Ovary (tissue), 7 donors: ENCODE measurements at regions not wholly inside any gene's neighbourhood (a gene's known extent, or its start where the extent isn't known, plus 50 kb on each side); places are given as distances from the start of the nearest gene placed in this dataset.

Experiments
- DNase-seq, 5 donors: peaks; one replicate each; pipeline ENCODE4 v3.0.0-alpha.2; 2019 to 2020
- H3K27ac ChIP-seq, 2 donors: fragments of 200-600 bp; one replicate each; pipeline versions ENCODE4 v1.5.1 to v1.8.0; 2019 to 2022
- H3K27me3 ChIP-seq: fragments of 200-600 bp; one replicate; pipeline ENCODE4 v1.8.0; 2022
- H3K36me3 ChIP-seq: fragments of 200-600 bp; sonication (generic); one replicate; pipeline ENCODE4 v1.5.1; 2019
- H3K4me1 ChIP-seq: one replicate; pipeline ENCODE4 v1.8.1; 2013; ENCODE audit warnings: mild to moderate bottlenecking, moderate library complexity; ENCODE audit not compliant: insufficient read depth
- H3K4me3 ChIP-seq: fragments of 200-600 bp; sonication (generic); one replicate; pipeline ENCODE4 v1.5.1; 2017
- H3K9me3 ChIP-seq, 2 donors: fragments of 200-600 bp in 1 of 2; sonication (generic) in 1 of 2; one replicate each; pipeline versions ENCODE4 v1.5.1 to v1.8.1; 2013 to 2019; ENCODE audit warnings: mild to moderate bottlenecking in 1 of 2, moderate library complexity in 1 of 2
- CTCF ChIP-seq, 3 donors: fragments of 450-650 bp in 2 of 3; fragments of 200-600 bp in 1 of 3; IDR thresholded peaks; one replicate each; pipeline versions ENCODE4 v1.5.1 to v1.8.0; 2016 to 2022; ENCODE audit warnings: antibody characterized with exemption in 3 of 3, mild to moderate bottlenecking in 1 of 3
- EP300 ChIP-seq: sonication (generic); formaldehyde crosslinking; IDR thresholded peaks from one replicate; pipeline ENCODE4 v1.6.1; 2017; ENCODE audit warnings: antibody characterized with exemption
- POLR2A ChIP-seq: fragments of 450-650 bp; IDR thresholded peaks from one replicate; pipeline ENCODE4 v1.6.1; 2017; ENCODE audit warnings: antibody characterized with exemption, mild to moderate bottlenecking, moderate library complexity
- WGBS, 3 donors: extraction: QIAGEN DNeasy Blood & Tissue Kit in 1 of 3; methylation state at CpG; one replicate each; pipeline versions ENCODE4 v1.1.5 to v1.1.7; 2013 to 2017; 5-methylcytosine and 5-hydroxymethylcytosine counted together
- intact Hi-C, 4 donors: fragments of 100-400 bp; cut with DNase I; formaldehyde crosslinking; loops; one replicate each; pipeline versions ENCODE4 v1.11.0 to v1.15.1; 2022 to 2023
- donor health status: DM: no; HTN: no; CAD: no; lungs with moderate emphysema.
- donor health status: DM: no; HTN: no; CAD: no.
- donor health status: Bipolar disorder and iron deficiency.
- donor health status: DM: no; HTN: no; CAD: no.
- donor health status: DM: yes; HTN: yes; CAD: no.

GRCh38 chr9:124099860-124100259 lies 88.3 kb downstream of the LHX2 start:
- Histone ChIP-seq H3K36me3 (no peaks in the 10 kb centered on the region), H3K4me3 (no peak overlapping the region), H3K27me3 (no peaks in the 10 kb centered on the region), H3K9me3 (no peaks in the 10 kb centered on the region), H3K4me1 (no peaks in the 10 kb centered on the region), H3K27ac (no peak overlapping the region)
- WGBS, 3 donors, result 83 to 88% (median 84%) methylated on average over 6 of the region's 6 CpGs
- DNase-seq, result no peak
- intact Hi-C loops, result no loop called here
- no peak for TF ChIP-seq CTCF (IDR thresholded peaks at IDR 0.05)
- no peak for TF ChIP-seq EP300
- no peak for TF ChIP-seq POLR2A

- no peak for TF ChIP-seq POLR2A
- TF ChIP-seq EP300, result no peak
- TF ChIP-seq CTCF (IDR thresholded peaks at IDR 0.05), result no peak
These were observed 89.8 kb downstream of the LHX2 start for GRCh38 chr9:124101215-124101968.

GRCh38 chr9:124101969-124102345 lies 90.4 kb downstream of the LHX2 start:
- Histone ChIP-seq H3K4me3 (no peak overlapping the region), H3K27ac (no peak overlapping the region), H3K9me3 (no peaks in the 10 kb centered on the region), H3K27me3 (no peaks in the 10 kb centered on the region), H3K36me3 (no peaks in the 10 kb centered on the region), H3K4me1 (no peaks in the 10 kb centered on the region)
- WGBS, 3 donors, result 31 to 49% (median 42%) methylated on average over 7 of the region's 7 CpGs
- TF ChIP-seq POLR2A, result no peak
- TF ChIP-seq CTCF (IDR thresholded peaks at IDR 0.05), result no peak
- no peak for TF ChIP-seq EP300
- no peak for DNase-seq
- intact Hi-C loops, result no loop called here

More at GRCh38 chr9:124101215-124101968, 89.8 kb downstream of the LHX2 start:
- no peaks in the 10 kb centered on the region for H3K4me1 ChIP-seq
- no peaks in the 10 kb centered on the region for H3K36me3 ChIP-seq
- WGBS, 3 donors, result 43 to 55% (median 48%) methylated on average over 5 to 6 of the region's 6 CpGs
- DNase-seq, result no peak
- H3K4me3 ChIP-seq, result no peak overlapping the region
- no peaks in the 10 kb centered on the region for H3K27me3 ChIP-seq
- no peaks in the 10 kb centered on the region for H3K9me3 ChIP-seq
- no peak overlapping the region for H3K27ac ChIP-seq
- intact Hi-C loops, result no loop called here

DNA sequence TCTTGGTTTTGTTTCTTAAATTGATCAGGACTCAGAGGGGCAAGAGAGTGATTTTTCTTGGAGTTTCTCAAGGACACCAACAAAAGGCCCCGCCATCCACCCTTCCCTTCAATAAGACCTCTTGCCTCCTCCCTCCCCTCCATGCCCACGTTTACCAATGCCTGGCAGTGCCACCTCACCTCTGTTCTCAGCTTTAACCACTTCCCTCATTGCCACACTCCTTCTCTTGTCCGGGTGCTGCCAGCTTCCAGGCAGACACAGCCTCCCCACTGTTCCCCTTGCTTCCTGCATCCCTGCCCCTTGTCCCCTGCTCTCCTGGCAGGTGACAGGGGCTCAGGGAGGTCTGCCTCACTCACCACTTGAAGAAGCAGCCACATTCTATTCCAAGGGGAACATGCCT lies 90.8 kb downstream of the LHX2 start:
- intact Hi-C loops, result no loop called here
- Histone ChIP-seq H3K27ac (no peak overlapping the region), H3K27me3 (no peaks in the 10 kb centered on the region), H3K4me3 (no peak overlapping the region), H3K4me1 (no peaks in the 10 kb centered on the region), H3K36me3 (no peaks in the 10 kb centered on the region), H3K9me3 (no peaks in the 10 kb centered on the region)
- TF ChIP-seq POLR2A, result no peak
- no peak for TF ChIP-seq CTCF (IDR thresholded peaks at IDR 0.05)
- TF ChIP-seq EP300, result no peak
- DNase-seq, result no peak
- 42 to 48% (median 42%) methylated on average over 3 of the region's 3 CpGs for WGBS, 3 donors
